ENCODE measurements at regions not wholly inside any gene's neighbourhood (a gene's known extent, or its start where the extent isn't known, plus 50 kb on each side); places are given as distances from the start of the nearest gene placed in this dataset.

GRCh38 chr18:76579301-76579695, 84.3 kb upstream of the ZNF516 start:
- TF ChIP-seq EZH2 (IDR thresholded peaks at IDR 0.05) (no peak), POLR2AphosphoS5 (IDR thresholded peaks at IDR 0.05; ENCODE audit: borderline replicate concordance, low read depth, low read length) (no peak), FOXP2 (optimal IDR thresholded peaks at IDR 0.05; ENCODE audit: control extremely low read depth, extremely low read length, insufficient read depth) (no peak)

Measured in SK-N-MC (cell line).